HG03045 (cell line): ENCODE measurements at regions not wholly inside any gene's neighbourhood (a gene's known extent, or its start where the extent isn't known, plus 50 kb on each side); places are given as distances from the start of the nearest gene placed in this dataset.

Experiments used
- ATAC-seq: cut with Tn5 transposase; IDR thresholded peaks from one replicate; pipeline ENCODE4 v1.9.1; 2021; ENCODE audit warnings: mild to moderate bottlenecking, moderate library complexity; ENCODE audit not compliant: unreplicated experiment

DNA sequence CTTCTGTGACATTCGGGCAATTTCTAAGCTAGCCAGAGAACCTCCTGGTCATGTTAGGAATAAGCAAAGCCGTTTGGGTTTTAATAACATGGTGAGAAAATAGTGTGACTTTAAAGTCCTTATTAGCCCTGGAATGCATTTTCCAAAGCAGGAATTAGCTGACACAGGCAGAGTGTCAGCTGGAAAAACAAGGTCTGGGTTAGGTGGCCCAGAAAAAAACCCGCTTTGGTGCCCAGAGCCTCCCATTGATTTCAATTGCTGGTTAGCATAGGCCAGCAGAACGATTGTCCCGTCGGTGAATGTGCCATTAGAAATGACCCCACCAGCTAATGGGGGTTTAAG is 62.1 kb upstream of the CPEB4 start:
- no peak for ATAC-seq

GRCh38 chr5:173826428-173827350 is 61.5 kb upstream of the CPEB4 start:
- no peak for ATAC-seq

GRCh38 chr5:173828952-173829351 is 59.2 kb upstream of the CPEB4 start:
- ATAC-seq: no peak

GRCh38 chr5:173829826-173830225 is 58.3 kb upstream of the CPEB4 start:
- no peak for ATAC-seq

DNA sequence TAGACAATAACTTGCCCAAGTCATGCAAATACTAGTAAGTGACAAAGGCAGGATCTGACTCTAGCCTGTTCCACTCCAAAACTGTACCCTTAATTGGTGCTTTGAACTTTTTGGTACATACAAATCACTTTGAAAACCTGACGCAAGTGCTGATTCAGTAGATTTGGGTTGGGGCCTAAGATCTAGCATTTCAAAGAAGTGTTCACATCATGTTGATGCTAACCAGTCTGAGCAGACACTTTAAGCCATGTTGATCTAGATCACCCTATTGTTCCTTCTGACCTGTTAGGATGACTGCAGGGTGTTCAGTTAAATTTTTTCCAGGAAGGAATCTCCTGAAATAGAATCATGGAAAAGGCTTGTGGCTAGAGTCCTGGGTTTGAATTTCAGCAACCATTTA is 57.7 kb upstream of the CPEB4 start:
- ATAC-seq: no peak

DNA sequence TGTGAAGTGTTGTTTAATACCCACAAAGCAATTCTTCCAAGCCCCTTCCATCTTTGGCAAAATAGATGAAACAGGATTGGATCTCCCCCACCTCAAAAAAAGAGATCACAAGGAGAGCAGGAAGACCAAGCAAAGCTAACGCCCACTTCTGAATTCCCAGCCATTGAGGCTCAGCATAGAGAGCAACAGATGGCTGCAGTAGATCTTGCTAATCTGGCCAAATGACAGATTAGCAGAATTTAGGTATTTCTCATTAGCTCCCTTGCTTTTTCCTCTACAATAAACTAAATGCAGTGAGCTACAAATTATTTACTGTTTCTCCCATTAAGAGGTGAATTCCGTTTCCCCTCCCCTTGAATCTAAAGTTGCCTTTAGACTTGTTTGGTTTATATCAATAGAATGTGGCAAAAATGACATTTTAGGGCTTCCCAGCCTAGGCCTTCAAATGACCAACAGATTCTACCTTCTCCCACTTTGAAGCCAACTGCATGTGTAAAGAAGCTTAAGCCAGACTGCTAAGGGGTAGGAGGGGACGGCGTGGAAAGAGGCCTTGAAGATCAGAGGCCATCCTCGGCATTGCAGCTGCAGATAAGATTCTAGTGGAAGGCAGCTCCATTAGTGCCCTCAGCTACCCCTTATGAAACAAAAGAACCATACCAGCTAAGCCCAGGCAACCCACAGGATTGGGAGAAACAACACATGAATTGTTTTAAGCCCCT is 56.8 kb upstream of the CPEB4 start:
- no peak for ATAC-seq

DNA sequence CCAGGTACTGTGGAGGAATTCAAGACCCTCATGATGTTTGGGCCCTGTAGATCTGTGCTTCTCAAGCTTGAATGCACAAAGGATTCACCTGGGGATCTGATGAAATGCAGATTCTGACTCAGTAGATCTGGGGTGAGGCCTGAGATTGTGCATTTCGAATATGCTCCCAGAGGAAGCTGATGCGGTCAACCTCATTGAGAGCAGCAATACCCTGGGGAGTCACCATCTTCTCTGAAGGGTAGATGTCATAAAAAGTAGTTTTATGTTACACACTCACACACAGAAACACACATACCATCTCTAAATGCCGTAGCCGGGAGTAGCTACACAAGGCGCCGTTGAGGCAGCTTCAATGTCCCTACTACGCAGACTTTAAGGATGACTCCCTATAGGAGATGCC is 55.8 kb upstream of the CPEB4 start:
- ATAC-seq: no peak

DNA sequence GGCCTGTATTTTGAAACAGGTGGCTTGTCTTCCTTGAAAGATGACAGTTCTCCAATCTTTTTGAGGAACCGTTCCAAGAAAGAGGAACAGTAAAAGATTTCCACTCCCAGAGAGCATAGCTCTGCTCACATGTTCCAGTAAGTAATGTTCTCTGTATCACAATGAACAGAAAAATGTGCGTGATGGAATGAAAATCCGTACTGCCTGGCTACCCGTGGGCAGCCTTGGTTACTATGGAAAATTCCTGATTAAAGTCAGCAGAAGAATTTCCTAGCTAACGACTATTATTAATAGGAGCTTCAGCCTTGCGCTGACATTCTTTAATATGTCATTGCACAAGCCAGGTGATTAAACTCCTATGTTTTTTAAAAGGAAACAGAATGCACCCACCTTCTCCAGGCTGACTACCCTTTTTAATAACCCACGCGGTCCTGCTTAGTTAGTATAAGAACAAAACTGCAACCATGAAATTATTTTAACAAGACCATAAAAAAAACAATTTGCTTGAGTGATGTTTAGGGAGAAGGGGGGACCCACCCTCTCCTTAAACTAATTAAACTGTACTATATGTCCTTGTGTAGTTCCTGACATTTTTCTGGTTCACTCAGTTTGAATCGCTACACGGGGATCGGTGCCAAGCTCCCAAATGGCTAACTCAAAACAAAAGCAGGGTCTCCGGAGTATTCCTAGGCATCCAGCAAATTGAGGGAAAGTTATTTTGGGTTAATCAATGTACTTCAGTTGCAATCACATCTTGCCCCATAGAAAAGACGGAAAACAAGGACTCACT is 54.8 kb upstream of the CPEB4 start:
- ATAC-seq: no peak

DNA sequence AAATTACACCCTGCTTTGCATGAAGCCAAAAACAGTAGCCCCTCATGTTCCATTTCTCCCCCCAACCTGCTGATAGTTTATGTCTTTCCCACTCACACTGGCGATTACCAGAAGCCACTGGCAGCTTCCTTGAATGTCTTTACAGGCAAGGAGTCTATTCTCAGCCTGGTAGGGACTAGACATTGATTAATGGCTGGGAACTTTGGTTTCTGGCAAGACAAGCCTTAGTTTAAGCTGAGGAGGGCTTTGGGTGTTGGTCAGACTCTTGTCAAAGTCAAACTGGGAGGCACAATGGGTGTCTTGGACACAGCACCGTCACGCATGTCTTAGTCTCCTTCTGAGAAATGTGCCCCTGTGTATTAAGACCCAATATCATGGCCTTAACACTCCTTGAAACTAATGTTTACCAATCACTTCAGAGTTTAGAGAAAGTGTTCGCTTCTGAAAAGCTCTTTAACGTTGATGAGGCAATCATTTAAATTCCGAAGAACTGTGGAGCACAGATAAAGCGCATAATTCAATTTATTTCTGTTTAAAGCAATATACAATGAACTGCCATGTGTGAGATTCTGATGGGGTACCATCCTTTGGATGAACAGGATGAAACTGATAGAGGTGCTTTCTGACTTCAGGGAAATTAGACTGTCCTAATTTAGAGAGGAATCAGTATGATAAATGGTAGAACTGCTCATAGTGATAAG is 53.9 kb upstream of the CPEB4 start:
- no peak for ATAC-seq

DNA sequence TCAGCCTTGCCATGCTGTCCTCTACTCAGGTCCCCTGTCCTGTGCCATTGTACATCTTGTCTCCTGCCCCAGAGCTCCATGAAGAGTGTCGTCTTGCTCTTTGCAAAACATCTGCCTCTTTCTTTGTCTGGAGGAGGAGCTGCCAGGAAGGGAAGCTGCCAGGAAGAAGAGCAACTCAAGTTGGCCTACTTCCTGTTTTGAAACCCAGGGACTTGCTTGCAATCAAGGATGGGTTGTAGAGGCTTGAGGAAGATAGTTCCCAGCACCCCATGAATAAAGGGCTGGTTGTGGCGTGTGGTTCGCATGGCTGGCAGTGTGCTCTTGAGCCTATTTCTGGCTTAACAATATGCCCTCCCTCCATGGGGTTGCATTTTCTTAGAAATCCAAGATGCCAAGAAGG is 53.0 kb upstream of the CPEB4 start:
- ATAC-seq: no peak

GRCh38 chr5:173835661-173836060 is 52.5 kb upstream of the CPEB4 start:
- ATAC-seq: no peak

DNA sequence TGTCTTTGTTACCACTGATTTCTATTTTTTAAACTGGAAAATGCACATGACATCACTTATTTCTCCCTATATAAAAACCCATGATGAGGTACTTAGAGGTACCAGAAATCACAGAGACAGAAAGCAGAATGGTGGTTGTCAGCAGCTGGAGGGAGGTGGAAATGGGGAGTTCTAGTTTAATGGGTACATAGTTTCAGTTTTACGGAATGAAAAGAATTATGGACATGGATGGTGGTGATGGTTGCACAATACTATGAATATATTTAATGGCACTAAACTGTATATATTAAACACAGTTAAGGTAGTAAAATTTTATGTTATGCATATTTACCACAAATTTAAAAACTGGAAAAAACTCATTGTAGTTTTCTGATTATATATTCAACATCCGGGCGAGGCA is 50.5 kb upstream of the CPEB4 start:
- ATAC-seq: no peak
